Brain pericyte (primary cell): ENCODE measurements at regions not wholly inside any gene's neighbourhood (a gene's known extent, or its start where the extent isn't known, plus 50 kb on each side); places are given as distances from the start of the nearest gene placed in this dataset.

Experiments used
- DNase-seq: peaks from one replicate; pipeline ENCODE4 v3.0.0-alpha.2; 2012; ENCODE audit warnings: low read depth, low spot score

- no peak for DNase-seq
Measured at GRCh38 chr5:34502581-34502980, 153.5 kb upstream of the RAI14 start.

GRCh38 chr5:34503379-34504253, 152.5 kb upstream of the RAI14 start:
- no peak for DNase-seq

- DNase-seq: no peak
Measured at GRCh38 chr5:34504967-34505366, 151.2 kb upstream of the RAI14 start.

GRCh38 chr5:34505731-34506130, 150.4 kb upstream of the RAI14 start:
- DNase-seq: no peak

- no peak for DNase-seq
Measured at GRCh38 chr5:34507933-34508332, 148.2 kb upstream of the RAI14 start.

GRCh38 chr5:34509392-34509791, 146.7 kb upstream of the RAI14 start:
- DNase-seq: no peak

GRCh38 chr5:34510002-34510401, 146.1 kb upstream of the RAI14 start:
- DNase-seq: no peak

GRCh38 chr5:34511063-34511462, 145.1 kb upstream of the RAI14 start:
- no peak for DNase-seq

GRCh38 chr5:34511481-34511880, 144.6 kb upstream of the RAI14 start:
- DNase-seq: no peak

- DNase-seq: no peak
Measured at GRCh38 chr5:34511915-34512314, 144.2 kb upstream of the RAI14 start.

- DNase-seq: no peak
Measured at GRCh38 chr5:34516166-34516565, 140.0 kb upstream of the RAI14 start.

GRCh38 chr5:34516686-34517085, 139.4 kb upstream of the RAI14 start:
- no peak for DNase-seq

GRCh38 chr5:34517249-34517648, 138.9 kb upstream of the RAI14 start:
- no peak for DNase-seq

- no peak for DNase-seq
Measured at GRCh38 chr5:34519489-34520220, 136.5 kb upstream of the RAI14 start.

GRCh38 chr5:34521628-34522290, 134.4 kb upstream of the RAI14 start:
- DNase-seq: no peak

GRCh38 chr5:34522599-34523386, 133.3 kb upstream of the RAI14 start:
- peak; percentile 45 for DNase-seq

- DNase-seq: no peak
Measured at GRCh38 chr5:34523387-34523726, 132.8 kb upstream of the RAI14 start.

GRCh38 chr5:34524123-34524522, 132.0 kb upstream of the RAI14 start:
- no peak for DNase-seq

- DNase-seq: no peak
Measured at GRCh38 chr5:34525761-34526160, 130.4 kb upstream of the RAI14 start.

GRCh38 chr5:34526682-34527305, 129.3 kb upstream of the RAI14 start:
- DNase-seq: no peak
